HG03439 (cell line): ENCODE measurements at regions not wholly inside any gene's neighbourhood (a gene's known extent, or its start where the extent isn't known, plus 50 kb on each side); places are given as distances from the start of the nearest gene placed in this dataset.
A peak's percentile ranks its signal among the peaks of the same experiment; 100 is the strongest.
"Not testable (repeated sequence)": the region's sequence is repeated elsewhere in the genome, so short reads cannot be mapped to it uniquely, and the experiment has no call there.

Experiments
- ATAC-seq: cut with Tn5 transposase; IDR thresholded peaks from one replicate; pipeline ENCODE4 v1.9.1; 2021; ENCODE audit warnings: mild to moderate bottlenecking, moderate library complexity; ENCODE audit not compliant: unreplicated experiment

GRCh38 chr5:17398866-17399835 lies 98.9 kb upstream of the TAF11L2 start:
- ATAC-seq, result no peak

- ATAC-seq, result no peak
These were observed 98.1 kb upstream of the TAF11L2 start for GRCh38 chr5:17399931-17400330.

- no peak for ATAC-seq
These were observed 97.1 kb upstream of the TAF11L2 start for GRCh38 chr5:17400724-17401469.

- ATAC-seq, result no peak
These were observed 96.4 kb upstream of the TAF11L2 start for GRCh38 chr5:17401470-17402288.

- ATAC-seq, result no peak
These were observed 95.5 kb upstream of the TAF11L2 start for GRCh38 chr5:17402289-17403121.

- ATAC-seq, result no peak
These were observed 94.1 kb upstream of the TAF11L2 start for GRCh38 chr5:17403695-17404490.

GRCh38 chr5:17405976-17406375 lies 92.1 kb upstream of the TAF11L2 start:
- no peak for ATAC-seq

- no peak for ATAC-seq
These were observed 91.6 kb upstream of the TAF11L2 start for GRCh38 chr5:17406423-17406838.

GRCh38 chr5:17411436-17412402 lies 86.3 kb upstream of the TAF11L2 start:
- ATAC-seq, result no peak

GRCh38 chr5:17412760-17413671 lies 85.0 kb upstream of the TAF11L2 start:
- no peak for ATAC-seq

GRCh38 chr5:17413691-17414090 lies 84.3 kb upstream of the TAF11L2 start:
- ATAC-seq, result no peak

GRCh38 chr5:17415321-17415758 lies 82.7 kb upstream of the TAF11L2 start:
- no peak for ATAC-seq

GRCh38 chr5:17416374-17416773 lies 81.7 kb upstream of the TAF11L2 start:
- not testable (repeated sequence) for ATAC-seq

GRCh38 chr5:17424674-17425073 lies 73.4 kb upstream of the TAF11L2 start:
- ATAC-seq, result no peak

GRCh38 chr5:17425385-17426070 lies 72.5 kb upstream of the TAF11L2 start:
- ATAC-seq, result no peak

GRCh38 chr5:17426104-17426749 lies 71.8 kb upstream of the TAF11L2 start:
- ATAC-seq, result peak; percentile 66
